Activated naive CD8-positive, alpha-beta T cell (primary cell): ENCODE measurements at regions not wholly inside any gene's neighbourhood (a gene's known extent, or its start where the extent isn't known, plus 50 kb on each side); places are given as distances from the start of the nearest gene placed in this dataset.
"Not testable (repeated sequence)": the region's sequence is repeated elsewhere in the genome, so short reads cannot be mapped to it uniquely, and the experiment has no call there.

ENCODE experiments used
- H3K27ac Mint-ChIP-seq: one replicate; pipeline ENCODE4 v1.8.0; 2021; ENCODE audit warnings: mixed read lengths
- H3K27me3 Mint-ChIP-seq: one replicate; pipeline ENCODE4 v1.8.0; 2021; ENCODE audit warnings: mixed read lengths
- H3K36me3 Mint-ChIP-seq: one replicate; pipeline ENCODE4 v1.8.0; 2021; ENCODE audit warnings: mixed read lengths
- H3K4me1 Mint-ChIP-seq: one replicate; pipeline ENCODE4 v1.8.0; 2021; ENCODE audit warnings: low read depth, mixed read lengths
- H3K4me3 Mint-ChIP-seq: one replicate; pipeline ENCODE4 v1.8.0; 2021; ENCODE audit warnings: mild to moderate bottlenecking, mixed read lengths
- H3K9me3 Mint-ChIP-seq: one replicate; pipeline ENCODE4 v1.8.0; 2021; ENCODE audit warnings: low read depth, mixed read lengths

GRCh38 chrY:8888371-8888770 is 448.9 kb upstream of the TSPY4 start:
- Mint-ChIP-seq H3K4me3 (no peak overlapping the region), H3K9me3 (no peaks in the 10 kb centered on the region), H3K36me3 (no peaks in the 10 kb centered on the region), H3K27ac (no peak overlapping the region), H3K27me3 (peaks cover 2% of the 10 kb centered on the region), H3K4me1 (no peaks in the 10 kb centered on the region)

GRCh38 chrY:8897876-8898275 is 439.4 kb upstream of the TSPY4 start:
- no peaks in the 10 kb centered on the region for H3K27me3 Mint-ChIP-seq
- H3K4me1 Mint-ChIP-seq, result no peaks in the 10 kb centered on the region
- H3K27ac Mint-ChIP-seq, result no peak overlapping the region
- no peaks in the 10 kb centered on the region for H3K9me3 Mint-ChIP-seq
- H3K36me3 Mint-ChIP-seq, result no peaks in the 10 kb centered on the region
- H3K4me3 Mint-ChIP-seq, result no peak overlapping the region

- Mint-ChIP-seq H3K36me3 (no peaks in the 10 kb centered on the region), H3K4me3 (no peak overlapping the region), H3K9me3 (no peaks in the 10 kb centered on the region), H3K27ac (no peak overlapping the region), H3K27me3 (no peaks in the 10 kb centered on the region), H3K4me1 (no peaks in the 10 kb centered on the region)
Observed at GRCh38 chrY:8905141-8905540, 432.1 kb upstream of the TSPY4 start.

GRCh38 chrY:8922576-8922975 is 414.7 kb upstream of the TSPY4 start:
- not testable (repeated sequence) for H3K36me3 Mint-ChIP-seq, H3K9me3 Mint-ChIP-seq, H3K4me3 Mint-ChIP-seq, H3K27me3 Mint-ChIP-seq, H3K27ac Mint-ChIP-seq, H3K4me1 Mint-ChIP-seq
